ENCODE measurements at regions not wholly inside any gene's neighbourhood (a gene's known extent, or its start where the extent isn't known, plus 50 kb on each side); places are given as distances from the start of the nearest gene placed in this dataset.

- no peak for DNase-seq (ENCODE audit: low spot score)
Observed at GRCh38 chr6:168722397-168722796, 281.4 kb downstream of the SMOC2 start.

- DNase-seq (ENCODE audit: low spot score): no peak
Observed at GRCh38 chr6:168721571-168721970, 280.6 kb downstream of the SMOC2 start.

GRCh38 chr6:168719901-168720300 lies 278.9 kb downstream of the SMOC2 start:
- DNase-seq (ENCODE audit: low spot score): no peak

- DNase-seq (ENCODE audit: low spot score): no peak
Observed at GRCh38 chr6:168718821-168719475, 278.0 kb downstream of the SMOC2 start.
